Bronchial epithelial cell (primary cell): ENCODE measurements at regions not wholly inside any gene's neighbourhood (a gene's known extent, or its start where the extent isn't known, plus 50 kb on each side); places are given as distances from the start of the nearest gene placed in this dataset.
"Not testable (repeated sequence)": the region's sequence is repeated elsewhere in the genome, so short reads cannot be mapped to it uniquely, and the experiment has no call there.

Experiments
- DNase-seq: peaks from one replicate; pipeline ENCODE4 v3.0.0-alpha.2; 2010; ENCODE audit warnings: low read depth
- FAIRE-seq: peaks from 2 replicates; lab custom pipeline; 2011; peaks lifted over from hg19 to GRCh38; lab: Jason Lieb, UNC
- H3K27me3 ChIP-seq: 2 replicates; pipeline ENCODE4 v1.5.1; 2011; ENCODE audit warnings: low read length; ENCODE audit not compliant: control insufficient read depth, insufficient read depth
- H3K36me3 ChIP-seq: 2 replicates; pipeline ENCODE4 v1.5.1; 2011; ENCODE audit warnings: low read length; ENCODE audit not compliant: control insufficient read depth, insufficient read depth
- H3K4me3 ChIP-seq: 2 replicates; pipeline ENCODE4 v1.5.1; 2011; ENCODE audit warnings: mild to moderate bottlenecking, low read depth, low read length, control low read depth
- TF ChIP-seq, protein P1 (sequence below): IDR thresholded peaks from 2 replicates; pipeline ENCODE4 v1.5.1; 2011; ENCODE audit warnings: mild to moderate bottlenecking, moderate library complexity, low read length, control low read depth, inconsistent platforms; ENCODE audit not compliant: insufficient read depth, severe bottlenecking

DNA sequence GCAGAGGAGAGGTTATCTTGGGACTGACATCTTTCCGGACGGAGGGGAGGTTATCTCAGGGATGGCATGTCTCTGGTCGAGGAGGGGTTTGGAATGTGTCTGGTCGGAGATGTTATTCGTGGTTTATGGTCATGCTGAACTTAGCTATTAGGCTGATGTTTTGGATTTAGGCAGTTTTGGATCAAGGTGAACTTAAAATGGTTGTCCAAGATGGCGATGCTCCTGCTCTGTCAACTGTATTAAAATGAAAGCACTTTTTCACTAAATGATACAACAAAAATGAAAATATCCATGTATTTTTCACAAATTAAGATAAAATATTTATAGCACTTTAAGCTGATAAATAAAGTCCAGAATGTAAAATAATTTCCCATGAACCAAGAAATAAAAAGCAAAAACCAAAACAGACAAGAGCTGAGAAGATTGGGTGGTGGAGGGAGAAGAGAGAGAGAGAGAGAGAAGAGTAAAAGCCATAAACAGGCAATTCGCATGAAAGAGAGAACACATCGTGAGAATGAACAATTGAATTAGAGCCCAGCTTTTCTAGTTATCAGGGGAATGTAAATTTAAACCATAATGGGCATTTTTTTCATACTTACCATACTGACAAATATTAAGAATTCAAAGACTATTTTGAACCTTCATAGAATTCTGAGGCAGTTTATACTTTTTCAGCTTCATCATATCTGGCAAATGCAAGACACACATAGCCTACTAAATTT is 2236.0 kb upstream of the AGA start:
- DNase-seq (no peak), FAIRE-seq (no peak)
- Histone ChIP-seq H3K27me3 (no peaks in the 10 kb centered on the region), H3K36me3 (no peaks in the 10 kb centered on the region), H3K4me3 (no peak overlapping the region)
- TF ChIP-seq, protein P1, sequence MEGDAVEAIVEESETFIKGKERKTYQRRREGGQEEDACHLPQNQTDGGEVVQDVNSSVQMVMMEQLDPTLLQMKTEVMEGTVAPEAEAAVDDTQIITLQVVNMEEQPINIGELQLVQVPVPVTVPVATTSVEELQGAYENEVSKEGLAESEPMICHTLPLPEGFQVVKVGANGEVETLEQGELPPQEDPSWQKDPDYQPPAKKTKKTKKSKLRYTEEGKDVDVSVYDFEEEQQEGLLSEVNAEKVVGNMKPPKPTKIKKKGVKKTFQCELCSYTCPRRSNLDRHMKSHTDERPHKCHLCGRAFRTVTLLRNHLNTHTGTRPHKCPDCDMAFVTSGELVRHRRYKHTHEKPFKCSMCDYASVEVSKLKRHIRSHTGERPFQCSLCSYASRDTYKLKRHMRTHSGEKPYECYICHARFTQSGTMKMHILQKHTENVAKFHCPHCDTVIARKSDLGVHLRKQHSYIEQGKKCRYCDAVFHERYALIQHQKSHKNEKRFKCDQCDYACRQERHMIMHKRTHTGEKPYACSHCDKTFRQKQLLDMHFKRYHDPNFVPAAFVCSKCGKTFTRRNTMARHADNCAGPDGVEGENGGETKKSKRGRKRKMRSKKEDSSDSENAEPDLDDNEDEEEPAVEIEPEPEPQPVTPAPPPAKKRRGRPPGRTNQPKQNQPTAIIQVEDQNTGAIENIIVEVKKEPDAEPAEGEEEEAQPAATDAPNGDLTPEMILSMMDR = no peak

DNA sequence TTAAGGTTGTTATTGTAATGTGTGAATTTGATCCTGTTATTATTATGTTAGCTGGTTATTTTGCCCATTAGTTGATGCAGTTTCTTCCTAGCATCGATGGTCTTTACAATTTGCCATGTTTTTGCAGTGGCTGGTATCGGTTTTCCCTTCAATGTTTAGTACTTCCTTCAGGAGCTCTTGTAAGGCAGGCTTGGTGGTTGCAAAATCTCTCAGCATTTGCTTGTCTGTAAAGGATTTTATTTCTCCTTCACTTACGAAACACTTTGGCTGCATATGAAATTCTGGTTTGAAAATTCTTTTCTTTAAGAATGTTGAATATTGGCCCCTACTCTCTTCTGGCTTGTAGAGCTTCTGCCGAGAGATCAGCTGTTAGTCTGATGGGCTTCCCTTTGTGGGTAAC is 2241.4 kb upstream of the AGA start:
- not testable (repeated sequence) for H3K4me3 ChIP-seq, DNase-seq, H3K36me3 ChIP-seq, FAIRE-seq, H3K27me3 ChIP-seq

DNA sequence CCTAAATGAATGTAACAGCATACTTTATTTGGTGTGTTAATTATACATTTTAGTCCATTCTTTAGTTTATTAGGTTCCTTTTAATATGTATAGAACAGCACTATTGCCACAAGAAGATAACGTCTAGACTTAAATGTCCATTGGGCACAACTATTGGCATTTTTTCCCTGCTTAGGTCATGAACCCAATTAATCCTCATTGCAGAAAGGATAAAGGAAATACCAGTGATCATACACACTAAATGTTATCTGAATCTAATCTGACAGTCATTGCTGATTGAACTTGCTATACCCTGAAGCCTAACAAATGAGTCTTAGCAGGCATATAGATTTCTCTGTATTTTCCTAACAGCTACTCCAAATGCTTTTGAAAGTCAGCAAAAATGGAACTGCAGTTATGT is 2250.0 kb upstream of the AGA start:
- DNase-seq = no peak
- Histone ChIP-seq H3K27me3 (no peaks in the 10 kb centered on the region), H3K4me3 (no peak overlapping the region), H3K36me3 (no peaks in the 10 kb centered on the region)
- TF ChIP-seq, protein P1 = no peak
- no peak for FAIRE-seq

DNA sequence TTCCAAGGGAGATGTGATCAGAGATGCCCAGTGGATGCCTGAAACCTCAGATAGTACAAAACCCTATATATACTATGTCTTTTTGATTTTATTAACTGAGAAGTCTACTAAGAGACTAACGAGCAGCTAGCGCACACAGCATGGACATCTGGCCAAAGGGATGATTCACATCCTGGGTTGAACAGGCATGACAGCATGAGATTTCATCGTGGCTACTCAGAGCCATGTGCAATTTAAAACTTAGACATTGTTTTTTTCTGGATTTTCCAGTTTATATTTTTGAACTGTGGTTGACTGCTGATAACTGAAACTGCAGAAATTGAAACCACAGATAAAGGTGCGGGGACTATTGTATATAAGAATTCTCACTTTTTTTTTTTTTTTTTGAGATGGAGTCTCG is 2252.9 kb upstream of the AGA start:
- TF ChIP-seq, protein P1 = no peak
- no peak overlapping the region for H3K4me3 ChIP-seq
- FAIRE-seq (no peak), DNase-seq (peak; percentile 10)
- no peaks in the 10 kb centered on the region for H3K36me3 ChIP-seq
- H3K27me3 ChIP-seq = no peaks in the 10 kb centered on the region

DNA sequence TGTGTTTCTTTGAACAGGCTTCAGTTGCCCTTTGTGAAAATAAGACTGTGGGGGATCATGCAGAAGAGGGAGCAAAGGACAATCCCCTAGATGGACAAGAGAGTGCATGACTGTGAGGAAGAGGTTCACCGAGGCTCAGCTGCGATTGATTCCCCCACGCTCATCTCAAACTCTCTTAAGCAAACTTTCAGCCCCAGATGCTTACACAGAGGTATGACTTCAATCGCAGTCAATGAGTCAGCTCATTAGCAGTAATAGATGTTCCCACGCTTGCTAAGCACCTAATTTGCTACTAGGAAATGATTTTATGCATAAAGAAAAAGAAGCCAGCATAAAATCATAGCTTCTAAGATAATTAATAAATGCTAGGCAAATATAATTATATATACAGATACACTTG is 2256.1 kb upstream of the AGA start:
- Histone ChIP-seq H3K27me3 (no peaks in the 10 kb centered on the region), H3K4me3 (no peak overlapping the region), H3K36me3 (no peaks in the 10 kb centered on the region)
- DNase-seq (no peak), FAIRE-seq (no peak)
- TF ChIP-seq, protein P1 = no peak

DNA sequence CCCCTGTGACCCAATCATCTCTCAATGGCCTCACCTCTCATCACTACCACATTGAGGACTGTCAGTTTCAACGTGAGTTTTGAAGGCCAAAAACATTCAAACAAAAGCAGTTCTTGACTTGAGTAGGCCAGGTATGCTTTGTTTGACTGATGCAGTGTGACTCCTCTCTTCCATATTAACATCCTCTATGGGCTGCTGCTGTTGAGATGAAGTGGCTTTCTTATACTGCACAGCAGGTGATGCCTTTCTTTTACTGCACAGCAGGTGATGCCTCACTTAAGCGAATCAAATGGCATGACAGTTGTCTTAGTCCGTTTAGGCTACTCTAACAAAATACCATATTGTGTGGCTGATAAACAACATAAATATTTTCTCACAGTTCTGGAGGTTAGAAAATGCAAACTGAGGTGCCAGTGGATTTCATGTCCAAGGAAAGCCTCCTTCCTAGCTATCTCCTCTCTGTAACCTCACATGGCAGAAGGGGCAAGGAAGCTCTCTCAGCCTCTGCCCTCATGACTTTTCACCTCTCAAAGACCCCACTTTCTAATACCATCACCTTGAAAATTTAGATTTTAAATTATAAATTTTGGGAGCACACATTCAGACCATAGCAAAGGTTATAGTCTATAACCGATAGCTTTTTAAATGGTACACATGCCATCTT is 2267.9 kb upstream of the AGA start:
- DNase-seq (no peak), FAIRE-seq (no peak)
- TF ChIP-seq, protein P1 = no peak
- Histone ChIP-seq H3K4me3 (no peak overlapping the region), H3K36me3 (no peaks in the 10 kb centered on the region), H3K27me3 (no peaks in the 10 kb centered on the region)
